OCI-LY1 (cell line): ENCODE measurements at regions not wholly inside any gene's neighbourhood (a gene's known extent, or its start where the extent isn't known, plus 50 kb on each side); places are given as distances from the start of the nearest gene placed in this dataset.

Experiments used
- H2AFZ ChIP-seq: fragments of 200-600 bp; sonication (generic), shearing (Covaris generic); 2 replicates; pipeline ENCODE4 v1.6.0; 2014; ENCODE audit warnings: antibody characterized with exemption, mild to moderate bottlenecking, low read length
- H3F3A ChIP-seq: fragments of 200-600 bp; sonication (generic), shearing (Covaris generic); 2 replicates; pipeline ENCODE4 v1.6.0; 2014; ENCODE audit warnings: mild to moderate bottlenecking, antibody characterized with exemption, low read length, moderate library complexity; ENCODE audit not compliant: insufficient read depth
- H3K27ac ChIP-seq: fragments of 200-600 bp; sonication (generic); 2 replicates; pipeline ENCODE4 v1.5.1; 2014; ENCODE audit warnings: low read length, mixed run types, mild to moderate bottlenecking, low read depth; ENCODE audit not compliant: poor library complexity, severe bottlenecking
- H3K27me3 ChIP-seq: fragments of 200-600 bp; sonication (generic); 2 replicates; pipeline ENCODE4 v1.6.0; 2014; ENCODE audit warnings: antibody characterized with exemption, mild to moderate bottlenecking, low read length, moderate library complexity; ENCODE audit not compliant: insufficient read depth
- H3K36me3 ChIP-seq: fragments of 200-600 bp; sonication (generic); 2 replicates; pipeline ENCODE4 v1.6.1; 2014; ENCODE audit warnings: mild to moderate bottlenecking, antibody characterized with exemption, low read length, moderate library complexity, mixed read lengths; ENCODE audit not compliant: insufficient read depth
- H3K4me1 ChIP-seq: fragments of 200-600 bp; sonication (generic); 2 replicates; pipeline ENCODE4 v1.5.1; 2014; ENCODE audit warnings: mild to moderate bottlenecking, low read length, moderate library complexity; ENCODE audit not compliant: insufficient read depth, severe bottlenecking
- H3K4me2 ChIP-seq: fragments of 200-600 bp; sonication (generic), shearing (Covaris generic); 2 replicates; pipeline ENCODE4 v1.6.1; 2014; ENCODE audit warnings: low read length
- H3K4me3 ChIP-seq: fragments of 200-600 bp; sonication (generic); 2 replicates; pipeline ENCODE4 v1.5.1; 2014; ENCODE audit warnings: low read length, low read depth, mild to moderate bottlenecking, mixed read lengths; ENCODE audit not compliant: poor library complexity, severe bottlenecking
- H3K79me2 ChIP-seq: fragments of 200-600 bp; shearing (Covaris generic); 2 replicates; pipeline ENCODE4 v1.6.1; 2016; ENCODE audit warnings: mixed run types, low read length, mixed read lengths; ENCODE audit not compliant: insufficient read depth
- H3K9ac ChIP-seq: fragments of 200-600 bp; sonication (generic), shearing (Covaris generic); 2 replicates; pipeline ENCODE4 v1.6.1; 2014; ENCODE audit warnings: mild to moderate bottlenecking, low read length, mixed read lengths
- H3K9me2 ChIP-seq: fragments of 200-600 bp; sonication (generic), shearing (Covaris generic); 2 replicates; pipeline ENCODE4 v1.6.1; 2014; ENCODE audit warnings: low read depth, mild to moderate bottlenecking, low read length, mixed read lengths
- H3K9me3 ChIP-seq: fragments of 200-600 bp; shearing (Covaris generic); 2 replicates; pipeline ENCODE4 v1.6.1; 2014; ENCODE audit warnings: low read length, mixed read lengths
- H4K20me1 ChIP-seq: fragments of 200-600 bp; sonication (generic), shearing (Covaris generic); 2 replicates; pipeline ENCODE4 v1.6.0; 2016; ENCODE audit warnings: mild to moderate bottlenecking, low read length; ENCODE audit not compliant: insufficient read depth
- EZH2 ChIP-seq: fragments of 200-600 bp; sonication (generic), shearing (Covaris generic); IDR thresholded peaks from 2 replicates; pipeline ENCODE4 v1.8.0; 2017; ENCODE audit warnings: borderline replicate concordance, mixed run types, mild to moderate bottlenecking, antibody characterized with exemption, low read length, moderate library complexity, mixed read lengths
- TF ChIP-seq, protein P1 (sequence below): fragments of 200-600 bp; sonication (generic), shearing (Covaris generic); IDR thresholded peaks from 2 replicates; pipeline ENCODE4 v1.5.1; 2017; ENCODE audit warnings: mild to moderate bottlenecking, antibody characterized with exemption, low read length, moderate library complexity, mixed read lengths

DNA sequence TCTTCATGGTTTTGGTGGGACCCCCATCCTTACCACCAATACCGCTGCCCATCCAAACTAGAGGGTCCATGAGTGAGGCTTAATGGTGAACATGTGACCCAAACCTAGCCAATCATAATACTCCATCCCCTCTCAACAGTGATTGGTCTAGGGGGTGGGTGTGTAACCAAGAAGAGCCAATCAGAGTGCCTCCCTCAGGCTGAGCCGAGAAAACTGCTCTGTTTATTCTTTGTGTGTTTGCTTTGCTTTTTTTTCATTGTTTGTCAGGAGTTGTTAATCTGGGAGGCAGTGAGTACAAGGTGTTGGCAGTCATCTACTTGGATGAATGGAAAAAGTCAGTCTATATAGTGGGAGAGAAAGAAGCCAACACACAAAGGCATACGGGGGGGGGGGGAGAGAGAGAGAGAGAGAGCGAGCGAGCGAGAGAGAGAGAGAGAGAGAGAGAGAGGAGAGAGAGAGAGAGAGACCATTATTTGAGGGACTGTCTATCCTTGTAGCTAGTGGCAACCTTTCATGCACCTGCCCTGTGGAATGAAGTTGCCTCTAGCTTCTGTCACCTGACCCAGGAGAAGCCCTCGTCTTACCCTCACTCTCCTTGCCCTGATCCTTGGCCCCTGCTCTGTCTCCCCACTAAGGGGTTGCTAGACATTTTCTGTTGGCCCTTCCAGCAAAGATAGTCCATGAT is 441.7 kb downstream of the TYW1 start:
- Histone ChIP-seq H3K9me3 (no peaks in the 10 kb centered on the region), H3K27ac (no peak overlapping the region), H3K27me3 (peaks cover 7% of the 10 kb centered on the region; the same call in 1 of the 2 replicates), H3K4me1 (no peaks in the 10 kb centered on the region), H3F3A (no peaks in the 10 kb centered on the region), H3K36me3 (no peaks in the 10 kb centered on the region), H3K4me3 (no peak overlapping the region), H3K9me2 (no peaks in the 10 kb centered on the region), H3K79me2 (no peaks in the 10 kb centered on the region), H2AFZ (no peak overlapping the region), H3K4me2 (no peak overlapping the region), H4K20me1 (no peaks in the 10 kb centered on the region), H3K9ac (no peak overlapping the region)
- TF ChIP-seq, protein P1, sequence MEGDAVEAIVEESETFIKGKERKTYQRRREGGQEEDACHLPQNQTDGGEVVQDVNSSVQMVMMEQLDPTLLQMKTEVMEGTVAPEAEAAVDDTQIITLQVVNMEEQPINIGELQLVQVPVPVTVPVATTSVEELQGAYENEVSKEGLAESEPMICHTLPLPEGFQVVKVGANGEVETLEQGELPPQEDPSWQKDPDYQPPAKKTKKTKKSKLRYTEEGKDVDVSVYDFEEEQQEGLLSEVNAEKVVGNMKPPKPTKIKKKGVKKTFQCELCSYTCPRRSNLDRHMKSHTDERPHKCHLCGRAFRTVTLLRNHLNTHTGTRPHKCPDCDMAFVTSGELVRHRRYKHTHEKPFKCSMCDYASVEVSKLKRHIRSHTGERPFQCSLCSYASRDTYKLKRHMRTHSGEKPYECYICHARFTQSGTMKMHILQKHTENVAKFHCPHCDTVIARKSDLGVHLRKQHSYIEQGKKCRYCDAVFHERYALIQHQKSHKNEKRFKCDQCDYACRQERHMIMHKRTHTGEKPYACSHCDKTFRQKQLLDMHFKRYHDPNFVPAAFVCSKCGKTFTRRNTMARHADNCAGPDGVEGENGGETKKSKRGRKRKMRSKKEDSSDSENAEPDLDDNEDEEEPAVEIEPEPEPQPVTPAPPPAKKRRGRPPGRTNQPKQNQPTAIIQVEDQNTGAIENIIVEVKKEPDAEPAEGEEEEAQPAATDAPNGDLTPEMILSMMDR: no peak
- TF ChIP-seq EZH2: no peak

DNA sequence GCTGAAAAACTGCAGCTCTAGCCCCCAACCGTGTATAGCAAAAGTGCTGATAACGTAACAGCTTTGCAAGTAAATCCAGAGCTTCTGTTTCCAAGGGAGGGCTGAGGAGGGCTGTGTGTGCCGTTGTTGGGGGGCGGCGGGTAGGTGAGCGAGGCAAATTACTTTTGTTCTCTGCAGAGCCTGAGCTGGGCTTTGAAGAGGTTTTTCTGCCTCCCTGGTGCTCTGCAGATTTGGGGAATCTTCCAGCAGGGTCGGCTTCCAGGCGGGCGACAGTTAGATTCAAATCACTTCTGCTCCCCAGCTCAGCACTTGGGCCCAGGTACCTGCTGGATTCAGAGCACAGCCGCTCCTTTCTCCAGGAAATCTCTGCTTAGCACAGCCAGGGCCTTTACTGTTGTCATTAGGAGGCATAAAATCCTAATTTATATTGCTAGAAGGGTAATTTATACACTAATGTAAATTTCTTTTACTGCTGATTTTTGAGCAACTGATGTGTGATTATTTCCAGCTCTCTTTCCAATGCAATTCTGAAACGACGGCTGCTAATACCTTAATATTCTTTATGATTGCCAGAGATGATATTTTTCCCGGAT is 442.4 kb downstream of the TYW1 start:
- H3K4me2 ChIP-seq: no peak overlapping the region
- no peaks in the 10 kb centered on the region for H3F3A ChIP-seq
- no peak overlapping the region for H3K9ac ChIP-seq
- no peaks in the 10 kb centered on the region for H4K20me1 ChIP-seq
- H3K9me2 ChIP-seq: no peaks in the 10 kb centered on the region
- no peaks in the 10 kb centered on the region for H3K79me2 ChIP-seq
- no peak overlapping the region for H2AFZ ChIP-seq
- no peaks in the 10 kb centered on the region for H3K9me3 ChIP-seq
- no peak overlapping the region for H3K27ac ChIP-seq
- TF ChIP-seq EZH2: no peak
- TF ChIP-seq, protein P1: no peak
- H3K27me3 ChIP-seq: peaks cover 7% of the 10 kb centered on the region; the same call in 1 of the 2 replicates
- H3K4me3 ChIP-seq: no peak overlapping the region
- H3K4me1 ChIP-seq: no peaks in the 10 kb centered on the region
- no peaks in the 10 kb centered on the region for H3K36me3 ChIP-seq

DNA sequence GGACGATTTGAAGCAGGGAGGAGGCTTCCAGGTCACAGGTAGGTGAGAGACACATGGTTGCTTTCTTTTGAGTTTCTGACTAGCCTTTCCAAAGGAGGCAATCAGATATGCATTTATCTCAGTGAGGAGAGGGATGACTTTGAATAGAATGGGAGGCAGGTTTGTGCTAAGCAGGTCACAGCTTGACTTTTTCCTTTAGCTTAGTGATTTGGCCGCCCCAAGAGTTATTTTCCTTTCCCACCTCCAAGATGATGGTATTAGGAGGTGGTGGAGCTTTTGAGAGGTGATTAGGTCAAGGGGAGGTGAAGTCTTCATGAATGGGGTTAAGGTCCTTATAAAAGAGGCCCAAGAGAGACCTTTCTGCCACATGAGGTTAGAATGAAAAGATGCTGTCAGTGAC is 443.7 kb downstream of the TYW1 start:
- Histone ChIP-seq H3K9ac (no peak overlapping the region), H3F3A (no peaks in the 10 kb centered on the region), H3K4me1 (no peaks in the 10 kb centered on the region), H3K27ac (no peak overlapping the region), H3K4me2 (no peak overlapping the region), H2AFZ (no peak overlapping the region), H3K36me3 (no peaks in the 10 kb centered on the region), H3K9me3 (no peaks in the 10 kb centered on the region), H3K27me3 (peaks cover 4% of the 10 kb centered on the region; the same call in 1 of the 2 replicates), H3K79me2 (no peaks in the 10 kb centered on the region), H3K9me2 (no peaks in the 10 kb centered on the region), H3K4me3 (no peak overlapping the region), H4K20me1 (no peaks in the 10 kb centered on the region)
- TF ChIP-seq, protein P1: no peak
